Endothelial cell (in vitro differentiated cells): ENCODE measurements at regions not wholly inside any gene's neighbourhood (a gene's known extent, or its start where the extent isn't known, plus 50 kb on each side); places are given as distances from the start of the nearest gene placed in this dataset.

Experiments
- DNase-seq: peaks from one replicate; pipeline ENCODE4 v3.0.0; 2021; ENCODE audit warnings: low spot score
- H3K27ac Mint-ChIP-seq: one replicate; pipeline ENCODE4 v1.8.0; 2021; ENCODE audit warnings: mixed read lengths, inconsistent platforms; ENCODE audit not compliant: unreplicated experiment
- H3K27me3 Mint-ChIP-seq: one replicate; pipeline ENCODE4 v1.8.0; 2021; ENCODE audit warnings: mild to moderate bottlenecking, moderate library complexity, mixed read lengths, inconsistent platforms; ENCODE audit not compliant: unreplicated experiment
- H3K36me3 Mint-ChIP-seq: one replicate; pipeline ENCODE4 v1.8.0; 2021; ENCODE audit warnings: mild to moderate bottlenecking, low read depth, mixed read lengths, inconsistent platforms; ENCODE audit not compliant: unreplicated experiment
- H3K4me1 Mint-ChIP-seq: one replicate; pipeline ENCODE4 v1.8.0; 2021; ENCODE audit warnings: mild to moderate bottlenecking, mixed read lengths, inconsistent platforms; ENCODE audit not compliant: unreplicated experiment
- H3K4me3 Mint-ChIP-seq: one replicate; pipeline ENCODE4 v1.8.0; 2021; ENCODE audit warnings: mild to moderate bottlenecking, mixed read lengths, inconsistent platforms; ENCODE audit not compliant: unreplicated experiment
- H3K9me3 Mint-ChIP-seq: one replicate; pipeline ENCODE4 v1.8.0; 2021; ENCODE audit warnings: mixed read lengths, inconsistent platforms; ENCODE audit not compliant: unreplicated experiment
- TF ChIP-seq, protein P1 (sequence below): fragments of 200-600 bp; sonication (generic); IDR thresholded peaks from one replicate; pipeline ENCODE4 v1.5.0; 2021; ENCODE audit warnings: antibody characterized with exemption; ENCODE audit not compliant: unreplicated experiment

GRCh38 chr13:107421028-107421427 is 794.3 kb downstream of the LIG4 start:
- no peaks in the 10 kb centered on the region for H3K36me3 Mint-ChIP-seq
- TF ChIP-seq, protein P1, sequence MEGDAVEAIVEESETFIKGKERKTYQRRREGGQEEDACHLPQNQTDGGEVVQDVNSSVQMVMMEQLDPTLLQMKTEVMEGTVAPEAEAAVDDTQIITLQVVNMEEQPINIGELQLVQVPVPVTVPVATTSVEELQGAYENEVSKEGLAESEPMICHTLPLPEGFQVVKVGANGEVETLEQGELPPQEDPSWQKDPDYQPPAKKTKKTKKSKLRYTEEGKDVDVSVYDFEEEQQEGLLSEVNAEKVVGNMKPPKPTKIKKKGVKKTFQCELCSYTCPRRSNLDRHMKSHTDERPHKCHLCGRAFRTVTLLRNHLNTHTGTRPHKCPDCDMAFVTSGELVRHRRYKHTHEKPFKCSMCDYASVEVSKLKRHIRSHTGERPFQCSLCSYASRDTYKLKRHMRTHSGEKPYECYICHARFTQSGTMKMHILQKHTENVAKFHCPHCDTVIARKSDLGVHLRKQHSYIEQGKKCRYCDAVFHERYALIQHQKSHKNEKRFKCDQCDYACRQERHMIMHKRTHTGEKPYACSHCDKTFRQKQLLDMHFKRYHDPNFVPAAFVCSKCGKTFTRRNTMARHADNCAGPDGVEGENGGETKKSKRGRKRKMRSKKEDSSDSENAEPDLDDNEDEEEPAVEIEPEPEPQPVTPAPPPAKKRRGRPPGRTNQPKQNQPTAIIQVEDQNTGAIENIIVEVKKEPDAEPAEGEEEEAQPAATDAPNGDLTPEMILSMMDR, result no peak
- H3K4me3 Mint-ChIP-seq, result no peak overlapping the region
- no peak overlapping the region for H3K27ac Mint-ChIP-seq
- no peaks in the 10 kb centered on the region for H3K4me1 Mint-ChIP-seq
- H3K27me3 Mint-ChIP-seq, result no peaks in the 10 kb centered on the region
- H3K9me3 Mint-ChIP-seq, result no peaks in the 10 kb centered on the region
- no peak for DNase-seq

DNA sequence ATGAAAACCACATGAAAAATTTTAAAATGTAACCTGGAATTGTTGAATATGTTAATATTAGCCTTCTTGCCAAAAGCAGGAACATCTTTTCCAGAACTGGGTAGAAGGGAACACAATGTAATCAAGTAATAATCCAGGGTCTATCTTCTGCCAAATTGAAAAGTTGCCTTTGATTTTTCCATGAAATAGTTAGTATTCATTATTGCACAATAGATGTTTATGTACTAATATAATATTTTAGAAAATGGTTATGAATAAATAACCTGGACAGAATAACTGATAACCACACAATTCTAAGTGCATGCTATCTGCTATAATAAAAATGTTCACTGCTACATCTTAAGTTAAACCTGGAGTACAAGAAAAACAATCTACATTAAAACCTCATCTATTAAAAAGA is 802.3 kb downstream of the LIG4 start:
- DNase-seq, result no peak
- Mint-ChIP-seq H3K4me3 (no peak overlapping the region), H3K9me3 (no peaks in the 10 kb centered on the region), H3K27ac (no peak overlapping the region), H3K27me3 (no peaks in the 10 kb centered on the region), H3K4me1 (no peaks in the 10 kb centered on the region), H3K36me3 (no peaks in the 10 kb centered on the region)
- TF ChIP-seq, protein P1, result no peak

DNA sequence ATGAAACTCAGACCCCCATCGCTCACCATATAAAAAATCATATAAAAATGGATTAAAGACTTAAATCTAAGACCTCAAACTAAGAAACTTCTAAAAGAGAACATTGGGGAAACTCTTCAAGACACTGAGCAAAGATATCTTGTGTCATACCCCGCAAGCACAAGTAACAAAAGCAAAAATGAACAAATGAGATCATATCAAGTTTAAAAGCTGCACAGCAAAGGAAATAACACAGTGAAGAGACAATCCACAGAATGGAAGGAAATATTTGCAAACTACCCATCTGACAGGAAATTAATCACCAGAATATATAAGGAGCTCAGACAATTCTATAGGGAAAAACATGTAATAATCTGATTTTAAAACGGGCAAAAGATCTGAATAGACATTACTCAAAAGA is 808.3 kb downstream of the LIG4 start:
- no peak for DNase-seq
- Mint-ChIP-seq H3K27ac (no peak overlapping the region), H3K27me3 (no peaks in the 10 kb centered on the region)

GRCh38 chr13:107395927-107396662 is 819.2 kb downstream of the LIG4 start:
- Mint-ChIP-seq H3K27me3 (no peaks in the 10 kb centered on the region), H3K9me3 (no peaks in the 10 kb centered on the region), H3K36me3 (no peaks in the 10 kb centered on the region), H3K4me1 (peaks cover 15% of the 10 kb centered on the region), H3K27ac (no peak overlapping the region), H3K4me3 (no peak overlapping the region)
- no peak for DNase-seq
- TF ChIP-seq, protein P1, result no peak

More for the DNA sequence above, 808.3 kb downstream of the LIG4 start:
- TF ChIP-seq, protein P1, result no peak
- no peaks in the 10 kb centered on the region for H3K4me1 Mint-ChIP-seq
- no peaks in the 10 kb centered on the region for H3K36me3 Mint-ChIP-seq
- no peaks in the 10 kb centered on the region for H3K9me3 Mint-ChIP-seq
- no peak overlapping the region for H3K4me3 Mint-ChIP-seq

- DNase-seq, result no peak
- peaks cover 16% of the 10 kb centered on the region for H3K4me1 Mint-ChIP-seq
- no peaks in the 10 kb centered on the region for H3K36me3 Mint-ChIP-seq
- TF ChIP-seq, protein P1, result no peak
- H3K27me3 Mint-ChIP-seq, result no peaks in the 10 kb centered on the region
- H3K4me3 Mint-ChIP-seq, result no peak overlapping the region
- H3K9me3 Mint-ChIP-seq, result no peaks in the 10 kb centered on the region
- no peak overlapping the region for H3K27ac Mint-ChIP-seq
Measured at GRCh38 chr13:107392205-107392604, 823.1 kb downstream of the LIG4 start.
